Neural progenitor cell (in vitro differentiated cells): ENCODE measurements at regions not wholly inside any gene's neighbourhood (a gene's known extent, or its start where the extent isn't known, plus 50 kb on each side); places are given as distances from the start of the nearest gene placed in this dataset.
"Not testable (repeated sequence)": the region's sequence is repeated elsewhere in the genome, so short reads cannot be mapped to it uniquely, and the experiment has no call there.

Experiments
- CTCF ChIP-seq: fragments of 200-600 bp; sonication (generic); IDR thresholded peaks from 2 replicates; pipeline ENCODE4 v1.5.1; 2017; ENCODE audit warnings: antibody characterized with exemption, mild to moderate bottlenecking
- EZH2 ChIP-seq: fragments of 200-600 bp; sonication (generic); IDR thresholded peaks from 2 replicates; pipeline ENCODE4 v1.6.1; 2017; ENCODE audit warnings: antibody characterized with exemption, mild to moderate bottlenecking, moderate library complexity

GRCh38 chr3:18205701-18206100 is 219.4 kb downstream of the SATB1 start:
- not testable (repeated sequence) for TF ChIP-seq CTCF, EZH2
